HCT116 (cell line): ENCODE measurements at regions not wholly inside any gene's neighbourhood (a gene's known extent, or its start where the extent isn't known, plus 50 kb on each side); places are given as distances from the start of the nearest gene placed in this dataset.

Experiments
- ATAC-seq: fragments of 200-7000 bp; cut with Tn5 transposase; 2 replicates; pipeline ENCODE4 v1.9.1; 2020; ENCODE audit warnings: mild to moderate bottlenecking, moderate library complexity
- BruUV-seq: library from RNA; stranded (reverse); fragments of 400-500 nt; replicated peaks from 2 replicates; lab custom pipeline; 2021; lab: Mats Ljungman, UMichigan
- CTCF ChIA-PET: fragments of 300-600 bp; sonication (Branson Sonifier 250); formaldehyde crosslinking; loops from one replicate; lab custom pipeline; 2021; ENCODE audit warnings: antibody characterized with exemption; lab: Charles Lee
- POLR2A ChIA-PET: fragments of 300-600, 350-600 bp; sonication (Branson Sonifier 250); formaldehyde crosslinking; loops from one replicate; lab custom pipeline; 2021; ENCODE audit warnings: antibody characterized with exemption; lab: Charles Lee
- RAD21 ChIA-PET, 2 experiments: fragments of 300-600 bp; sonication (Branson Sonifier 250); formaldehyde crosslinking; loops; one replicate each; lab custom pipeline; 2023; ENCODE audit warnings: low total read pairs in 2 of 2; ENCODE audit not compliant: uncharacterized antibody in 2 of 2, unreplicated experiment in 2 of 2, low non-redundant PET in 1 of 2; lab: Charles Lee
- DNase-seq: peaks from one replicate; pipeline ENCODE4 v3.0.0-alpha.2; 2010; ENCODE audit warnings: low read depth, low spot score
- H2AFZ ChIP-seq: fragments of 200-600 bp; shearing (Covaris generic), sonication (generic); 2 replicates; pipeline ENCODE4 v1.6.1; 2017; ENCODE audit warnings: low read depth, mixed run types, mixed read lengths, antibody characterized with exemption, low read length; ENCODE audit not compliant: poor library complexity, severe bottlenecking
- H3K27ac ChIP-seq: 2 replicates; pipeline ENCODE4 v1.5.1; 2012; ENCODE audit warnings: low read depth, low read length
- H3K27me3 ChIP-seq: fragments of 200-600 bp; sonication (generic); 2 replicates; pipeline ENCODE4 v1.6.1; 2016; ENCODE audit warnings: mixed run types, low read length, mixed read lengths; ENCODE audit not compliant: insufficient read depth
- H3K36me3 ChIP-seq, 2 experiments: fragments of 200-500 bp in 1 of 2; fragments of 200-600 bp in 1 of 2; sonication (Bioruptor generic) in 1 of 2; sonication (generic) in 1 of 2; 2 replicates each; pipeline versions ENCODE4 v1.5.1 to v1.6.1; 2014 to 2016; ENCODE audit warnings: low read length in 2 of 2, inconsistent platforms in 1 of 2, mixed read lengths in 1 of 2, mixed run types in 1 of 2; ENCODE audit not compliant: insufficient read depth in 2 of 2, control insufficient read depth in 1 of 2
- H3K4me1 ChIP-seq, 2 experiments: fragments of 200-600 bp in 1 of 2; sonication (generic) in 1 of 2; 2 replicates each; pipeline versions ENCODE4 v1.5.1 to v1.6.1; 2012 to 2017; ENCODE audit warnings: low read length in 2 of 2, inconsistent platforms in 1 of 2, mild to moderate bottlenecking in 1 of 2, mixed read lengths in 1 of 2, mixed run types in 1 of 2, moderate library complexity in 1 of 2; ENCODE audit not compliant: insufficient read depth in 2 of 2, control insufficient read depth in 1 of 2
- H3K4me2 ChIP-seq: fragments of 200-600 bp; sonication (generic); 2 replicates; pipeline ENCODE4 v1.6.1; 2017; ENCODE audit warnings: mixed run types, low read length, mixed read lengths
- H3K4me3 ChIP-seq, 2 experiments: fragments of 200-600 bp in 1 of 2; sonication (generic) in 1 of 2; replicated peaks in 1 of 2; 2 replicates each; pipeline ENCODE4 v1.5.1; 2011 to 2016; ENCODE audit warnings: low read length in 2 of 2, control low read depth in 1 of 2, low read depth in 1 of 2, mild to moderate bottlenecking in 1 of 2, mixed read lengths in 1 of 2, mixed run types in 1 of 2
- H3K79me2 ChIP-seq: fragments of 200-600 bp; sonication (generic); 2 replicates; pipeline ENCODE4 v1.6.1; 2017; ENCODE audit warnings: mild to moderate bottlenecking, mixed run types, low read length, moderate library complexity, mixed read lengths; ENCODE audit not compliant: insufficient read depth
- H3K9ac ChIP-seq: fragments of 200-600 bp; sonication (generic); 2 replicates; pipeline ENCODE4 v1.6.1; 2016; ENCODE audit warnings: low read length, mixed read lengths
- H3K9me2 ChIP-seq: fragments of 200-600 bp; sonication (generic), shearing (Covaris generic); 2 replicates; pipeline ENCODE4 v1.6.1; 2017; ENCODE audit warnings: mixed run types, mild to moderate bottlenecking, moderate library complexity; ENCODE audit not compliant: insufficient read depth
- H3K9me3 ChIP-seq, 2 experiments: fragments of 200-500 bp in 1 of 2; fragments of 200-600 bp in 1 of 2; sonication (Bioruptor generic) in 1 of 2; sonication (generic) in 1 of 2; 2 replicates each; pipeline ENCODE4 v1.6.1; 2014 to 2017; ENCODE audit warnings: low read length in 2 of 2, mixed read lengths in 2 of 2, inconsistent platforms in 1 of 2, low read depth in 1 of 2, mild to moderate bottlenecking in 1 of 2, mixed run types in 1 of 2, moderate library complexity in 1 of 2; ENCODE audit not compliant: control insufficient read depth in 1 of 2, insufficient read depth in 1 of 2
- H4K20me1 ChIP-seq: fragments of 200-600 bp; sonication (generic), shearing (Covaris generic); 2 replicates; pipeline ENCODE4 v1.6.1; 2017; ENCODE audit warnings: mixed run types, mild to moderate bottlenecking, moderate library complexity; ENCODE audit not compliant: insufficient read depth
- CTCF ChIP-seq, 3 experiments: fragments of 200-600 bp in 1 of 3; sonication (generic) in 1 of 3; IDR thresholded peaks in 2 of 3; conservative IDR thresholded peaks in 1 of 3; 2 replicates each; pipeline ENCODE4 v1.5.1; 2012 to 2017; ENCODE audit warnings: low read depth in 2 of 3, low read length in 2 of 3, antibody characterized with exemption in 1 of 3, borderline replicate concordance in 1 of 3, control low read depth in 1 of 3, mild to moderate bottlenecking in 1 of 3, mixed read lengths in 1 of 3, mixed run types in 1 of 3, moderate library complexity in 1 of 3; ENCODE audit not compliant: insufficient read depth in 1 of 3
- JUND ChIP-seq: IDR thresholded peaks from 2 replicates; pipeline ENCODE4 v1.6.1; 2012
- MAX ChIP-seq: IDR thresholded peaks from 2 replicates; pipeline ENCODE4 v1.6.1; 2012
- POLR2A ChIP-seq: IDR thresholded peaks from 2 replicates; pipeline ENCODE4 v1.7.0; 2011; ENCODE audit warnings: borderline replicate concordance; ENCODE audit not compliant: insufficient read depth, insufficient read length; ENCODE audit errors: extremely low read depth
- POLR2AphosphoS5 ChIP-seq: IDR thresholded peaks from 2 replicates; pipeline ENCODE4 v1.6.1; 2011; ENCODE audit warnings: mild to moderate bottlenecking, low read depth, low read length, moderate library complexity
- RAD21 ChIP-seq: IDR thresholded peaks from 2 replicates; pipeline ENCODE4 v1.6.1; 2012; ENCODE audit warnings: low read depth, mild to moderate bottlenecking
- ZBTB33 ChIP-seq: IDR thresholded peaks from 2 replicates; pipeline ENCODE4 v1.6.1; 2011; ENCODE audit warnings: mild to moderate bottlenecking, low read length, moderate library complexity; ENCODE audit not compliant: insufficient replicate concordance; ENCODE audit errors: extremely low read depth
- intact Hi-C: fragments of 100-400 bp; cut with micrococcal nuclease; formaldehyde crosslinking; loops from 2 replicates; pipeline ENCODE4 v1.10.0; 2022

GRCh38 chr18:64982414-64983055 lies 768.3 kb upstream of the CDH7 start:
- Histone ChIP-seq H3K27me3 (no peaks in the 10 kb centered on the region), H2AFZ (no peak overlapping the region), H3K9me3 (peaks cover 8 to 11% of the 10 kb centered on the region in 2 experiments; a peak in 2 of 4 replicates), H3K9me2 (no peaks in the 10 kb centered on the region), H3K4me3 (no peak overlapping the region), H3K4me2 (no peak overlapping the region), H3K36me3 (no peaks in the 10 kb centered on the region), H3K4me1 (no peaks in the 10 kb centered on the region), H3K9ac (no peak overlapping the region), H3K79me2 (no peaks in the 10 kb centered on the region), H4K20me1 (no peaks in the 10 kb centered on the region), H3K27ac (no peak overlapping the region)
- ATAC-seq = no peak
- no peak for DNase-seq
- RAD21 ChIA-PET = no interaction called here
- CTCF ChIA-PET = no interaction called here
- POLR2A ChIA-PET = no interaction called here
- no peak for TF ChIP-seq CTCF (IDR thresholded peaks at IDR 0.05 in 2 of 3, conservative IDR thresholded peaks at IDR 0.05 in 1 of 3; ENCODE audit: borderline replicate concordance in 1 of 3, insufficient read depth in 1 of 3, low read depth in 2 of 3, low read length in 2 of 3)
- TF ChIP-seq RAD21 = no peak
- no peak for TF ChIP-seq POLR2A
- no peak for TF ChIP-seq JUND
- TF ChIP-seq MAX = no peak
- TF ChIP-seq POLR2AphosphoS5 = no peak
- intact Hi-C loops = no loop called here
- BruUV-seq = no TSS peak

GRCh38 chr18:64981915-64982314 lies 768.9 kb upstream of the CDH7 start:
- POLR2A ChIA-PET = no interaction called here
- no TSS peak for BruUV-seq
- no peak overlapping the region for H2AFZ ChIP-seq
- CTCF ChIA-PET = no interaction called here
- H3K36me3 ChIP-seq = no peaks in the 10 kb centered on the region
- TF ChIP-seq POLR2A (no peak), POLR2AphosphoS5 (no peak), ZBTB33 (no peak)
- no peak for ATAC-seq
- RAD21 ChIA-PET = no interaction called here
- H3K9ac ChIP-seq = no peak overlapping the region
- H3K4me2 ChIP-seq = no peak overlapping the region
- no peak overlapping the region for H3K4me3 ChIP-seq
- no peaks in the 10 kb centered on the region for H3K79me2 ChIP-seq
- intact Hi-C loops = no loop called here
- H3K4me1 ChIP-seq = no peaks in the 10 kb centered on the region
- DNase-seq = no peak
- H3K27me3 ChIP-seq = no peaks in the 10 kb centered on the region
- peaks cover 9% of the 10 kb centered on the region in 2 experiments; a peak in 2 of 4 replicates for H3K9me3 ChIP-seq
- H3K9me2 ChIP-seq = no peaks in the 10 kb centered on the region
- no peaks in the 10 kb centered on the region for H4K20me1 ChIP-seq
- H3K27ac ChIP-seq = no peak overlapping the region
